HG03139 (cell line): ENCODE measurements at regions not wholly inside any gene's neighbourhood (a gene's known extent, or its start where the extent isn't known, plus 50 kb on each side); places are given as distances from the start of the nearest gene placed in this dataset.
"Not testable (repeated sequence)": the region's sequence is repeated elsewhere in the genome, so short reads cannot be mapped to it uniquely, and the experiment has no call there.

Experiments used
- ATAC-seq: cut with Tn5 transposase; IDR thresholded peaks from one replicate; pipeline ENCODE4 v1.9.1; 2021; ENCODE audit not compliant: unreplicated experiment

DNA sequence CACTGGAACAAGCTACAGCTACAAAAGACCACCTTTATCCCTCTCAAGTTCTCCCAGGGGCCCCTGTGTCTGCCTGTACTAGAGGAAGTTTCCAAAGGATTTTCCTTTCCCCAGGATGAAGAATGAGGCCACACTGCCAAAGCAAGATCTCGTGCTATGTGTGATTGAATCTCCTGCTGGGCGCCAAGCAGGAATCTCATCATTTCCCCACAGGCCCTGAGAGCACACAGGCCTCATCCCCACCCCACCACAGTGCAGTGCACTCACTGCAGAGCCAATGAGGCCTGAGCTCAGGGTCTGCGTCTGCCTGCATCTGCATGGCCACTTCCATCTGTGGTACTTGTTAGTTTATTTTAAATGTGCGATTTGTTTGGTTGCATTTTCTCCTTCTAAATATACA is 387.4 kb upstream of the ASIC2 start:
- no peak for ATAC-seq

DNA sequence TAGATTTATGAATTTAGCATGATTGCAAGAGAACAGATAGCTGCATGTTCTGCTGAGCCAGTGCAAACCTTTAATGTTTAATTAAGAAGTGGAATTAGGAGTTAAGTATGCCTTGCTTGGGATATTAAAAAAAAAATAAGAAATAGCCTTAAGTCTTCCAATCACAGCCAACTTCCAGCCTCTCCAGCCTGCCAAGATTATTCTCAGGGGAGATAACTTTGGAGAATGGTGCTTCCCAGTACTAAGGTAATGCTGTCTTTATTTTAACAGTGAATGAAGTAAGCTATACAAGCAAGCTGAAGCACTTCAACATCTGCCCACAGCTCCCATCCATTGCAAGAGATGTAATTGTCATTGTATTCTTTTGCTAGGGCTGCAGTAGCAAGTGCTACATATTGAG is 389.5 kb upstream of the ASIC2 start:
- ATAC-seq, result no peak

DNA sequence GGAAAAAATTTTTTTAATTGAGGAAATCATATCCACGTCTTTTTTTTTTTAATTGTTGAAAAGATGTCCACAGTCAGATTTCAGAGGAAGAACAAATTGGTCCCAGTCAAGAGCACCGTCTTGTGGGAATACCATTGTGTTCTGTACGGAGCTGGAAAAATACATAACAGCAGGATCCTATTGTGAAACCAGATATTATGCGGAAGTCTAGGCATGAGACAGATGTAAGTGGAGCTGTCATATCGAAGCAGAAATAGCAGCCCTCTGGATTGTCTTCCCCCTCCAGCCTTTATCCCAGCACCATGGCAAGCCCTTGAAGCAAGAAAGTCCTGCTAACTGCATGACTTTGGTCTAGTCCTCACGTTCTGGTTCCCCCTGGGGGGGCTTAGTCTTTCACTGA is 391.6 kb upstream of the ASIC2 start:
- ATAC-seq, result no peak

DNA sequence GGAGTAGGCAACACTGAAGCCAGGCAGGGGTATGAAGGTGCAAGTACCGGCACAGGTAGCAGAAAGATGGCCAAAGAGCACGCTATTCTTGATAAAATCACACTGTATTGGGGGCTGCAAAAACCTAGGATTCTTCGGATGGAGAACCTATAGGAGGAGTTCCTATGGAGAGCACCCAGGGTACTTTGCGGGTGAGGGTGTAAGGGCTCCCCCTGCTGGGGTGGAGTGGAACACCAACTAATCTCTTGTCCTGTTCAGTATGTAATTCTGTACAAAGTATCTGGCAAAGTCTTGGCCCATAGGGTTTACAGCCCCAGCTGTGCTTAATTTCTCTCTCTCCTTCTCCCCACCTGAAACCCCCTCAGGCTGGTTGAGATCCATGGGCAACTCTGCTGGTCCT is 393.1 kb upstream of the ASIC2 start:
- no peak for ATAC-seq

DNA sequence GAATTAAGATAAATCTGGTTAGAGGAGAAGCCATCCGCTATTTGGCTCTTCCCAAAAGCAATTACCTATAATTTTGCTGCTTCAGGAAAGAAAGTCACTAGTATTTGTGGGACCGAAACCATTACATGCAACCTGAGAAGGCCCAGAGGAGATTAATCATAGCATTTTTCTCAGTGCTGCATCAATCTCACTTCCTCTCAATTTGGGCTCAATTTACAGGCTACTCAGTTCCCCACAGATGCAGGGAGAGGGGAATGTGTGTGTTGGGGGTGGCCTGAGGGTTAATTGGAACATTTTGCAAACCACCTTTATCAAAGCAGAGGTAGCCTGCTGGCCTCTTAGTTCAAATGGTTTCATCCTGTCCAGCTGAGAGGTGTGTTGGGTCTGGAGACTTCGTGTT is 394.7 kb upstream of the ASIC2 start:
- ATAC-seq, result no peak

DNA sequence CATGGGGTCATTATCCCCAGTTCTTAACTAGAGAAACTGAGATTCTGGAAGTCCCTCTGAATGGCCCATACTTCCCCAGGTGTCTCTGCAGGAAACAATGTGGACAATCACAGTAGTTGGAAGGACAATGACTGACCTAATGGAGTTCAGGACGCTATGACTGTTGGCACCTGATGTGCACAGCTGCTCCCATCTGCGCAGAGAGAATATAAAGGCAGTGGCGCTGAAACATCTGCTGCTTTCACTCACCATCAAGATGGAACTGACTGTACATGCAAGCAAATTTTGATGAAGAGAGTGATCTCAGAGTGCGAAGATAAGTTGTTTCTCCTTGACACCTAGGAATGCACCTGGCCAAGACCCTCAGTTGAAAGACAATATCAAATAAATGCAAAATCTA is 395.7 kb upstream of the ASIC2 start:
- ATAC-seq, result no peak

DNA sequence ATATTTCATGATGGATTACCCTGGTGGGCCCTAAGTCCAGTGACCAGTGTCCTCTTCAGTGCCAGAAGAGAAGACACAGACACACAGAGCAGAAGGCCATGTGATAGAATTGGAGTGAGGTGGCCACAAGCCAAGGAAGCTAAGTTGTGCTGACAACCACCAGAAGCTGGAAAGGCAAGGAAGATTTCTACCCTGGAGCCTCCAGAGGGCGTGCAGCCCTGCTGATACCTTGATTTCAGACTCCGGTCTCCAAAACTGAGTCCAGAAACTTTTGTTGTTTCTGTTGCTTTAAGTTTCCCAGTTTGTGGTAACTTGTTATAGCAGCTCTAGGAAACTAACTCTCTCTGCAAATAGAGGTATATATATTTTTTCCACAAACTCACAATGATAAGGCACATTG is 396.6 kb upstream of the ASIC2 start:
- no peak for ATAC-seq

DNA sequence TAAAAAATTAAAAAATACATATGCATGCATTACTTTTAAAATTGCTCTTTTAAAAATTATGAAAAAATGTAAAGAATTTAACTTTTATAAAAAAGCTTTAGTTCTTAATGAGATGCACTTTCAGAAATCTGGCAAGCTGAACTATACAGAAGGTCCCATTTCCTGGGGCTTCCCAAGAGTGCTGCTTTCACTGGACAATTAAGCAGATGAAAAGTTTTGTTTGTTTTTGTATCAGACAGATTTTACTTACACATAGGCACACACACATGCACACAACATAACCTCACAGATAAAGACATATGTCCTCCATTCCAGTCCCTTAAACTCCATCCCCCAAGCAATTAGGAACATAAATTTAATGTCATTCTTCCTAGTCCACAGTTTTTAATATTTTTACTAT is 402.3 kb upstream of the ASIC2 start:
- no peak for ATAC-seq

DNA sequence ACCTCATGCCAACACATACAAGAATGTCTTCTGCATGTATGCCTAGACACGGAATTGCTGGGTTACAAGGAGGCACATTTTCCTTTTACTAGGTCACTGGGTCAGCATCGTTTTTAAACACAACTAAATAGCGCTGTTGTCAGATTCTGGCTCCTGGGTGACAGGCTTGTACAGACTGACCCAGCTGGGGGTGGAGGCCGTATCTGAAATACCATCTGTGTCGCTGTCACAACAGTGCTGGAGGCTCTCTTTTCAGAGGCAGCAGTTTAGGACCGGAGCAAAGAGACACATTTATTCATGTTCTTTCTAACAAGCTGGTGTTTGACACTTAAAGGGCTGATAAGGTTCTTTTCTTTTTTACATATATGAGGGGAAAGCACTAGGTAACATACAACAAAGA is 403.0 kb upstream of the ASIC2 start:
- ATAC-seq, result no peak

DNA sequence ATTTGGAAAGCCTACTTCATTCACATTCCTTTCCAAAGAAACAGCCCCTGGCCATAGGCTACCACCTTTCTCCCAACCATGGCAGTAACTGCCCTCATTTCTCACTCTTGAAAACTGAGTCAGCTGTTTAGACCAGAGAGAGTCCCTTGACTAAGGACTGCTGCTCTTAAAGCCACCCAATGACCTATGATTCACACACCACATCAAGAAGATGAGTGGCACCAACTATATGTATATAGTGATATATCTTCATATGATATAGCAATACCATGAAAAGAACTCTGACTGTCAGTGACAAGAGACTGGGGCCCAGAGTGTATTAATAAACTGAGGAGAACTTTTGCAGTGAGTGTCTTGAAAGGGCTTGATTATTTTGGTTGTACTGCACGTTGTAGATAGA is 404.5 kb upstream of the ASIC2 start:
- no peak for ATAC-seq

DNA sequence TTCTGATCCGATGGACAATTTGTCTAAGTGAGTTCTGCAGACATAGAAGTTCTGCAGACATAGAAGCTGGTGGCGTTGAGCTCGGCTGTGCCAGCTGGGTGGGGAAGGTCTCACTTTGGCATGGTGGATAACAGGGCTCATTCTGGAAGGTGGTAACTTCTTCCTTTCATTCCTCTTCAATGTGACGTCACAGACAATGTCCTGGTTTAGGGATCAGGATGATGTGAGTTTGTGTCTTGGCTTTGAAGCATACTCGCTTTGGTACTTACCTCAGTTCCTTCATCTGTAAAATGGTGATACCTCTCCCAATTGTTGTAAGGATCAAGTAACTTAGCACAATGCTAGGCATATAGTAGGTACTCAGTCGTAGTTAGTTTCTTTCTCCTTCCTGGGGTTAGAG is 408.8 kb upstream of the ASIC2 start:
- no peak for ATAC-seq

DNA sequence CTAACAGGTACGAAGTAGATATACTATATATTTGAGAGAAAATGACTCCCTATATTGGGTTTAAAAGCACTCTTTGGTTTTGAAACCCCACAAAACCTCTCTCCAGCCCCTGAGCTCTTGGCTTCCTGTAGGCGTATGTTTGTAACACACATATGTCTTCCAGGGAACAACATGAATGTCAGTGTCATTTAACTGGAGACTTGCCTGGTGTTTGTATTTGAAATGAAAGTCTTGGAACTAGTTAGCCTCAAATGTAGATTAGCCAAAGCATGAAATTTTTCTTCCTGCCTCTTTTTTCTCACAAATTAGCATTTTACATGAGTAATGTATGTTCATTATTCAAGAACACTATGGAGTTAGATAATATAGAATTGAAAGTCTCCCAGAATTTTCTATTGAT is 411.8 kb upstream of the ASIC2 start:
- no peak for ATAC-seq

DNA sequence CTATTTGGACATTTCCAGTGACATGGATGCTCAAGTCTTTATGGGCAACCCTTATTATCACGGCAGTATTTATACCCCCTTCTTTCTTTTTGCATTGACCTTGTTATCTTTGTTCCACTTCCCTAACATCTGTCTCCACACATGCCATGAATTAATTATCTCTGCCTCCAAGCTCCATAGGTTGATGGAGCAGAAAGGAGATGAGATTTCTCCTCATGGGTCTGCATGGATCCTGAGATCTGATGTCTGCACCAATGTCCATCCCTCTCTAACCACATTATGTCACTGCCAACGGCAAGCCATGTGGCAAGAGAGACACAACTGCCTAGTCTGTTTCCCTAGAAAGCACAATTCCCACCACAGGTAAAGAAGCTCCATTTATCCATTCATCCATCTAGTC is 416.8 kb upstream of the ASIC2 start:
- ATAC-seq, result no peak

DNA sequence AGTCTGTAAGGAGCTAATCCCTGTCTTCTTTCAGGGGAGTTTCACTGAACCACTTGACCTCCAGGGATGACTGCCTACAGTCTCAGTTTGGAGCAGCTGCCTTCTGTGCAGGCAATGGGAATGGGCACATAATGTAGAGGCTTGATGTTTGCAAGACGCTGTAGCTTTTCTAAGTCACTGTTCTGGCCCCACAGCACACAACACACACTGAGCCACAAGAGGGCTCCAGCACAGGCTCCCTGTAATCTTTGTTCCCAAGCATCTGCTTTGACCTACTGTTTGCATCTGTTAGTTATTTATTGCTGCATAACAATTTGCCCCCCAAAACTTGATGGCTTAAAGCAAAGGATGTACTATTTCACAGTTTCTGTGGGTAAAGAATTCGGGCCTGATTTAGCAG is 419.0 kb upstream of the ASIC2 start:
- no peak for ATAC-seq

DNA sequence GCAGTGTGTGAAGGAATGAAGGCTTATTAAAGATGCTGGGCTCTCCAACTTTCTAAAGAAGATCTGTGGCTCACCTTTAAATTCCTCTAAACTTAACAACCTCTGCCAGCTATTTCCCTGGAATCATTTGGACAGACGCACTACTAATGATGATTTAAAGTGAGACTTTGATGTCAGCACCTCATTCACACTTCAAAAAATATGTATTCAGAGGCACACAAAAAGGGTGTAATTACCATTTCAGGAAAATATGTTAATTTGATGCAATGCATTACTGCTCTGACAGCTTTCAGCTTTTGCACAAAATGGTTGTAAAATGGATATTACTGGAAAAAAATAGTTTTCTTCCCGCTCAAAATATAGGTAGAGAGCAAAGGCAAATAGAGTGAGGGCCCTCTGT is 423.9 kb upstream of the ASIC2 start:
- ATAC-seq, result no peak

DNA sequence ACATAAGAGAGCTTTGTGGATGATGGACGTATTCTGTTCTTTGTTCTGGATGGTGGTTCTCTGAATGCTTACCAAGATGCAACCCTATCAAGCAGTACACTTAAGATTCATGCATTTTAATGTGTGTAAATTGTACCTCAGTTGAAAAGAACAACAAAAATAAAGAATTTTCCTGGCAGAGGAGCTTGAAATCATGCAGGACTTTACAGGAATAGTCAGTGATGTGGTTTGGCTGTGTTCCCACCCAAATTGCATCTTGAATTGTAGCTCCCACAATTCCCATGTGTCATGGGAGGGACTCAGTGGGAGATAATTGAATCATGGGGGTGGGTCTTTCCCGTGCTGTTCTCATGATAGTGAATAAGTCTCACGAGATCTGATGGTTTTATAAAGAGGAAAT is 430.6 kb upstream of the ASIC2 start:
- not testable (repeated sequence) for ATAC-seq

DNA sequence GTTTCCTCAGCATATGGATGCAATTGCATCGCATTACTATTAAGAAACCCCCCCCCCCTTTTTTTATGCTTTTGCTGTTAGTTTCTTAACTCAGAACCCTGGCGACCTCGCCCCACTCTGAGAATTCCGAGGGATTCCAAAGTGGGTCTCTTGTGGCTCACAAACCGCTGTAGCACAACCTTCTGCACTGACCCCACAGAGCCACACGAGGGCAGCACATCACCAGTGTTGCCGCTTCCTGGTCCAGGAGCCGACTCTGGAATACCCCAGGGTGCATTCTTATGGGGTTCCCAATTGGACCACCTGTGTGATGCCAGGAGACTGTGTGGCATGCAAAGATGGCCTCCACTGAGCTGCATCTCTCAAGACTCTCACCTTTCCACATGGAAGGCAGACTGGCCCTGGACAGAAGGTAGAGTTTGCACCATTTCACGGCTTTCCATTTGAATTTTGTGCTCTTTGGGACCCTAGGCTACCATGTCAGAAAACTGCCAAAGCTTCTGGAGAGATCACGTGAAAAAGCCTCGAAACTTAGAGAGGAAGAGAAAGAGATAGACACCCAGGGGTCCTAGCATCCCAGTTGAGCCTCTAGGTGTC is 432.7 kb upstream of the ASIC2 start:
- ATAC-seq, result no peak

DNA sequence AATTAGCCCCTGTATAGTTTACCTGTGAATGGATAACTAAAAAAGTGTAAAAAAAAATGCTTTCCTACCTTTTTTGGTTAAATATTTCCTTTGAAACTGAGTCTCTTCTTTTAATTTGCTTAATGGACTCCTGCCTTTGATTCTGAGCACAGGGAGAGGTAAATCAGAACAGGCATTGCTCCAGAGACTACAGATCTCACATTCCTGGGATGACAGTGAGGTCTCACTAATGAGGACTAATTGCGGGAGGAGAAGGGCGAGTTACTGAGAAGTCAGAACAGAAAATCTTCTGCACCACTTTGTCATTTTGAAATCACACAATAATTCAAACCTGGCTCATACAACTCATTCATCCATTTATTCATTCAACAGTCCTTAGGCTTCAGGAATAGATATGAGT is 437.0 kb upstream of the ASIC2 start:
- ATAC-seq, result no peak

DNA sequence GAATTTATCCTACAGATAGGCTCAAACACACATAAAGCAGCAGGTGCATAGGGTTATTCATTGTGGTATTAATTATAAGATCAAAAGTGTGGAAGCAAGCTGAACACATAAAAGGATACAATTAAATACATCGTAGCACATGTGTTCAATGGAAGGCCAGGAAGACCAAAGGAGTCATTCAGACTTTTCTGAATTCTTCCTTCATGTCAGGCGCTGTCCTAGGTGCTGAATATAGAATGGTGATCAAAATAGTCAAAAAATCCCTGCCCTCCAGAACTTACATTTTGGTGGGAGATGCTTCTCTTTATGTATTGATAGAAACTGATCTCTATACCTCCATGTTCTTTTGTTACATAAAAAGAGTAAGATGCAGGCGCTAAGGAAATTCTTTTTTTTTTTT is 439.0 kb upstream of the ASIC2 start:
- no peak for ATAC-seq

DNA sequence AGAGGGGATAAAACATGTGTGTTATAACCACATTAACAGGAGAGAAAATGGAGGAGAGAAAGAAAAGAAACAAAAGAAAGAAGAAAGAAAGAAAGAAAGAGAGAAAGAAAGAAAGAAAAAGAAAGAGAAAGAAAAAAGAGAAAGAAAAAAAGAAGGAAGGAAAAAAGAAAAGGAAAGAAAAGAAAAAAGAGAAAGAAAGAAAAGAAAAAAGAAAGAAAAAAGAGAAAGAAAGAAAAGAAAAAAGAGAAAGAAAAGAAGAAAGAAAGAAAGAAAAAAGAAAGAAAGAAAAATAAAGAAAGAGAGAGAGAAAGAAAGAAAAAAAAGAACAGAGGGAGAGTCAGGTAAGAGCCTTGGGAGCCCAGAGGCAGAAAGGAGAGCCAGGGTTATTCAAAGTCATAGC is 446.6 kb upstream of the ASIC2 start:
- ATAC-seq, result no peak

DNA sequence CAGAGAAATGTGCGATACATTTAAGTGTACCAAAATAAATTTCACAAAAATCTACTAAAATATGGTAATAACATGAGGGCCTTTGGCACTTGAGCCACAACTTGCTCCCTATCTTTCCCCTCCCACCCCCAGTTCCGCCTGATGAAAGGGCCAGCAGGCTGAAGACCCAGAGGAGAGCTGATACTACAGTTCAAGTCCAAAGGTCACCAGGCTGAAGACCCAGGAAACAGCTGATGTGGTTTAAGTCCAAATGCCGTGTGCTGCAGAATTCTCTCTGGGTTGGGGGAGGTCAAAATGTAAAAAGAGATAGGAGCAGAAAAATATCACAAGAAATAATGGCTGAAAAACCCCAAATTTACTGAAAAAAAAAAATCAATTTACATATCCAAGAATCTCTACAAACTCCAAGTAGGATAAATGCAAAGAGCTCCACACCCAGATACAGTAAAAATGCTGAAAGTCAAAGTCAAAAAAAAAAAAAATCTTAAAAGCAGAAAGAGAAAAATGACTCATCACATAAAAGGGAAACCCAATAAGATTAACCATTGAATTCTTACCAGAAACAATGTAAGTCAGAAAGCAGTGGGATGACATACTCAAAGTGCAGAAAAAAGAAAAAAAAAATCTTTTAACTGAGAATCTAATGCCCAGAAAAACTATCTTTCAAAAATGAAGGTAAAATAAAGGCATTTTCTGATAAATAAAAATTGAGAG is 452.1 kb upstream of the ASIC2 start:
- no peak for ATAC-seq

DNA sequence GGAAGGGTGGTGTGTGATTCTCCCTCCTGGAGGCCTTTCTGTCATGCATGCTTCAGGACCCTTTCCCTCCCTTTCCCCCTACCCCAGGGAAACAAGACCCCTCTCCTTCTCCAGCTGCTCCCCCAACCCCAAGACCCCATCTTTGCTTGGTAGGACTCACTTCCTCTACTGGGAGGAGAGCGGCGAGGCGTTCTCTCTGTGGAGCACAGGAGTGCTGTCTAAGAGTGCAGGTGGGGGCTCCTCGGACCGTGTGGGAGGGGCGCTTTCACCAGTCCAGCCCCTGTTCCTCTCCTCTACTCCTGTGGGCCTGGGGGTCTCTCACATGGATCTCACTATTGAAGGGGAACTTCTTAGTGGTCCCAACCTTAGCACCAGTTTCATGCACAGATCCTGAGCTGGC is 456.1 kb upstream of the ASIC2 start:
- ATAC-seq, result no peak
